Right cardiac atrium (tissue), 5 donors: ENCODE measurements at regions not wholly inside any gene's neighbourhood (a gene's known extent, or its start where the extent isn't known, plus 50 kb on each side); places are given as distances from the start of the nearest gene placed in this dataset.

ENCODE experiments used
- ATAC-seq, 2 donors: fragments of 200-7000 bp; cut with Tn5 transposase; one replicate each; pipeline versions ENCODE4 v1.8.0 to v1.9.1; 2020; ENCODE audit warnings: moderate library complexity in 2 of 2, mild to moderate bottlenecking in 1 of 2
- DNase-seq, 3 donors: peaks; one replicate each; pipeline ENCODE4 v3.0.0-alpha.2; 2020
- H3K27ac ChIP-seq: one replicate; pipeline ENCODE4 v1.5.1; 2013; ENCODE audit warnings: mild to moderate bottlenecking, low read length, control low read depth, moderate library complexity
- H3K27me3 ChIP-seq: one replicate; pipeline ENCODE4 v1.6.1; 2013; ENCODE audit not compliant: control insufficient read depth, insufficient read depth
- H3K4me1 ChIP-seq: one replicate; pipeline ENCODE4 v1.6.1; 2013; ENCODE audit warnings: low read length; ENCODE audit not compliant: control insufficient read depth, insufficient read depth
- H3K4me3 ChIP-seq: one replicate; pipeline ENCODE4 v1.5.1; 2013; ENCODE audit warnings: low read length, control low read depth
- H3K9me3 ChIP-seq: one replicate; pipeline ENCODE4 v1.6.1; 2013; ENCODE audit warnings: low read length; ENCODE audit not compliant: control insufficient read depth
- WGBS: extraction: QIAGEN DNeasy Blood & Tissue Kit; methylation state at CpG from one replicate; pipeline ENCODE4 v1.1.7; 2013; 5-methylcytosine and 5-hydroxymethylcytosine counted together
- intact Hi-C, 4 donors: fragments of 100-400 bp; cut with DNase I; formaldehyde crosslinking; loops; one replicate each; pipeline versions ENCODE4 v1.11.0 to v1.14.0; 2022 to 2023
- donor health status: healthy with polysubstance abuse.
- donor health status: DM: no; HTN: yes; CAD: no.
- donor health status: DM: no; HTN: no; CAD: no.
- donor health status: DM: no; HTN: yes; CAD: no; lungs with severe emphysema.
- donor health status: DM: yes; HTN: yes; CAD: no.

- no peak overlapping the region for H3K27ac ChIP-seq
- no peaks in the 10 kb centered on the region for H3K9me3 ChIP-seq
- H3K4me1 ChIP-seq, result no peaks in the 10 kb centered on the region
- no peaks in the 10 kb centered on the region for H3K27me3 ChIP-seq
- WGBS, result 91% methylated on average over 4 of the region's 4 CpGs
- DNase-seq (no peak), ATAC-seq (no peak)
- H3K4me3 ChIP-seq, result no peak overlapping the region
- intact Hi-C loops, result no loop called here
These were observed 745.2 kb upstream of the WWC1 start for GRCh38 chr5:167546270-167546669.

- WGBS, result 95% methylated on average over 5 of the region's 5 CpGs
- ATAC-seq (no peak), DNase-seq (no peak)
- Histone ChIP-seq H3K4me3 (no peak overlapping the region), H3K9me3 (no peaks in the 10 kb centered on the region), H3K27ac (no peak overlapping the region), H3K4me1 (no peaks in the 10 kb centered on the region), H3K27me3 (no peaks in the 10 kb centered on the region)
- intact Hi-C loops, result no loop called here
These were observed 739.1 kb upstream of the WWC1 start for GRCh38 chr5:167552356-167552755.

GRCh38 chr5:167553511-167553910, 737.9 kb upstream of the WWC1 start:
- DNase-seq (no peak), ATAC-seq (no peak)
- no peaks in the 10 kb centered on the region for H3K4me1 ChIP-seq
- no peaks in the 10 kb centered on the region for H3K9me3 ChIP-seq
- H3K27me3 ChIP-seq, result no peaks in the 10 kb centered on the region
- no peak overlapping the region for H3K4me3 ChIP-seq
- intact Hi-C loops, result no loop called here
- H3K27ac ChIP-seq, result no peak overlapping the region
- WGBS, result 89% methylated on average over 2 of the region's 2 CpGs

- Histone ChIP-seq H3K9me3 (no peaks in the 10 kb centered on the region), H3K4me1 (no peaks in the 10 kb centered on the region), H3K27ac (no peak overlapping the region), H3K27me3 (no peaks in the 10 kb centered on the region), H3K4me3 (no peak overlapping the region)
- 96% methylated on average over 7 of the region's 7 CpGs for WGBS
- DNase-seq, result no peak
- ATAC-seq, result no peak
- intact Hi-C loops, result no loop called here
These were observed 736.7 kb upstream of the WWC1 start for GRCh38 chr5:167554564-167555290.

- no peak for ATAC-seq
- 54% methylated on average over 10 of the region's 10 CpGs for WGBS
These were observed 735.8 kb upstream of the WWC1 start for GRCh38 chr5:167555565-167556166.

GRCh38 chr5:167557359-167557758, 734.1 kb upstream of the WWC1 start:
- ATAC-seq (no peak), DNase-seq (no peak)
- H3K9me3 ChIP-seq, result no peaks in the 10 kb centered on the region
- H3K4me1 ChIP-seq, result no peaks in the 10 kb centered on the region
- H3K27me3 ChIP-seq, result no peaks in the 10 kb centered on the region
- H3K27ac ChIP-seq, result no peak overlapping the region
- intact Hi-C loops, result no loop called here
- H3K4me3 ChIP-seq, result no peak overlapping the region
- WGBS, result 27% methylated on average over 2 of the region's 2 CpGs

More at GRCh38 chr5:167555565-167556166, 735.8 kb upstream of the WWC1 start:
- Histone ChIP-seq H3K27me3 (no peaks in the 10 kb centered on the region), H3K4me3 (no peak overlapping the region), H3K4me1 (no peaks in the 10 kb centered on the region), H3K9me3 (no peaks in the 10 kb centered on the region), H3K27ac (no peak overlapping the region)
- no peak for DNase-seq
- intact Hi-C loops, result no loop called here

GRCh38 chr5:167561796-167562195, 729.6 kb upstream of the WWC1 start:
- ATAC-seq (no peak), DNase-seq (no peak)
- intact Hi-C loops, result no loop called here
- Histone ChIP-seq H3K9me3 (no peaks in the 10 kb centered on the region), H3K4me1 (no peaks in the 10 kb centered on the region), H3K27ac (no peak overlapping the region), H3K4me3 (no peak overlapping the region), H3K27me3 (no peaks in the 10 kb centered on the region)
- 89% methylated on average over 9 of the region's 9 CpGs for WGBS

- intact Hi-C loops, result no loop called here
- Histone ChIP-seq H3K9me3 (no peaks in the 10 kb centered on the region), H3K4me1 (no peaks in the 10 kb centered on the region), H3K4me3 (no peak overlapping the region), H3K27ac (no peak overlapping the region), H3K27me3 (no peaks in the 10 kb centered on the region)
- 64% methylated on average over 1 of the region's 1 CpG for WGBS
- DNase-seq (no peak), ATAC-seq (no peak)
These were observed 727.2 kb upstream of the WWC1 start for GRCh38 chr5:167564275-167564674.

GRCh38 chr5:167565189-167565954, 726.1 kb upstream of the WWC1 start:
- DNase-seq (no peak), ATAC-seq (no peak)
- H3K27ac ChIP-seq, result no peak overlapping the region
- H3K9me3 ChIP-seq, result no peaks in the 10 kb centered on the region
- H3K4me3 ChIP-seq, result no peak overlapping the region
- no peaks in the 10 kb centered on the region for H3K27me3 ChIP-seq
- H3K4me1 ChIP-seq, result no peaks in the 10 kb centered on the region
- intact Hi-C loops, result no loop called here
- 86% methylated on average over 8 of the region's 8 CpGs for WGBS

- Histone ChIP-seq H3K4me3 (no peak overlapping the region), H3K4me1 (no peaks in the 10 kb centered on the region), H3K27me3 (peaks cover 3% of the 10 kb centered on the region), H3K27ac (no peak overlapping the region), H3K9me3 (no peaks in the 10 kb centered on the region)
- DNase-seq (no peak), ATAC-seq (no peak)
- intact Hi-C loops, result no loop called here
- 82% methylated on average over 5 of the region's 5 CpGs for WGBS
These were observed 721.0 kb upstream of the WWC1 start for GRCh38 chr5:167570431-167570830.

GRCh38 chr5:167571824-167572223, 719.6 kb upstream of the WWC1 start:
- H3K4me3 ChIP-seq, result no peak overlapping the region
- peaks cover 7% of the 10 kb centered on the region for H3K27me3 ChIP-seq
- no peak overlapping the region for H3K27ac ChIP-seq
- intact Hi-C loops, result no loop called here
- no peak for DNase-seq
- WGBS, result 74% methylated on average over 3 of the region's 3 CpGs
- ATAC-seq, result no peak
- no peaks in the 10 kb centered on the region for H3K9me3 ChIP-seq
- H3K4me1 ChIP-seq, result no peaks in the 10 kb centered on the region
